Mammary epithelial cell (primary cell): ENCODE measurements at regions not wholly inside any gene's neighbourhood (a gene's known extent, or its start where the extent isn't known, plus 50 kb on each side); places are given as distances from the start of the nearest gene placed in this dataset.

Experiments used
- EZH2 ChIP-seq: IDR thresholded peaks from 2 replicates; pipeline ENCODE4 v1.6.1; 2012; ENCODE audit warnings: low read length, inconsistent platforms, borderline replicate concordance
- TF ChIP-seq, protein P1 (sequence below), 2 donors: IDR thresholded peaks in 1 of 2; conservative IDR thresholded peaks in 1 of 2; 2 replicates each; pipeline ENCODE4 v1.5.1; 2011 to 2012; ENCODE audit warnings: inconsistent platforms in 2 of 2, low read length in 2 of 2, mild to moderate bottlenecking in 2 of 2, control low read depth in 1 of 2, low read depth in 1 of 2; ENCODE audit not compliant: insufficient read depth in 1 of 2; ENCODE audit errors: extremely low read depth in 1 of 2

DNA sequence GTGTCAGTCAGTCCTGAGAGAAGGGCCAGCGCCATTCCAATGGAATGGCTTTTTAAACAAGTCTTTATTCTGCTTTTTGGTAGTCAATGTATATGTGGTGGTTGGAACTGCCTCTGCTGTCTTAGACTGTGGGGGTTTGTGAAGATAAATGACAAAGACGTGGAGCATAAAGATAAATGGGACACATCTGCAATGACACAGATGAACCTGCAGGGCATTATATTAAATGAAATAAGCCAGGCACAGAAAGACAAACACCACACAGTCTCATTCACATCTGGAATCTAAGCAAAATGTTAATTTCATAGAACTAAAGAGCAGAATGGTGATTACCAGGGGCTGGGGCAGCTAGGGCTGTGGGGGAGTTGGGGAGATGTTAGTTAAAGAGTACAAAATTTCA lies 912.8 kb upstream of the MAN1A1 start:
- TF ChIP-seq, protein P1, sequence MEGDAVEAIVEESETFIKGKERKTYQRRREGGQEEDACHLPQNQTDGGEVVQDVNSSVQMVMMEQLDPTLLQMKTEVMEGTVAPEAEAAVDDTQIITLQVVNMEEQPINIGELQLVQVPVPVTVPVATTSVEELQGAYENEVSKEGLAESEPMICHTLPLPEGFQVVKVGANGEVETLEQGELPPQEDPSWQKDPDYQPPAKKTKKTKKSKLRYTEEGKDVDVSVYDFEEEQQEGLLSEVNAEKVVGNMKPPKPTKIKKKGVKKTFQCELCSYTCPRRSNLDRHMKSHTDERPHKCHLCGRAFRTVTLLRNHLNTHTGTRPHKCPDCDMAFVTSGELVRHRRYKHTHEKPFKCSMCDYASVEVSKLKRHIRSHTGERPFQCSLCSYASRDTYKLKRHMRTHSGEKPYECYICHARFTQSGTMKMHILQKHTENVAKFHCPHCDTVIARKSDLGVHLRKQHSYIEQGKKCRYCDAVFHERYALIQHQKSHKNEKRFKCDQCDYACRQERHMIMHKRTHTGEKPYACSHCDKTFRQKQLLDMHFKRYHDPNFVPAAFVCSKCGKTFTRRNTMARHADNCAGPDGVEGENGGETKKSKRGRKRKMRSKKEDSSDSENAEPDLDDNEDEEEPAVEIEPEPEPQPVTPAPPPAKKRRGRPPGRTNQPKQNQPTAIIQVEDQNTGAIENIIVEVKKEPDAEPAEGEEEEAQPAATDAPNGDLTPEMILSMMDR (conservative IDR thresholded peaks at IDR 0.05 in 1 of 2, IDR thresholded peaks at IDR 0.05 in 1 of 2; ENCODE audit: extremely low read depth in 1 of 2, insufficient read depth in 1 of 2, low read depth in 1 of 2, low read length in 2 of 2) = no peak
- TF ChIP-seq EZH2 = no peak
